ENCODE measurements at regions not wholly inside any gene's neighbourhood (a gene's known extent, or its start where the extent isn't known, plus 50 kb on each side); places are given as distances from the start of the nearest gene placed in this dataset.

DNA sequence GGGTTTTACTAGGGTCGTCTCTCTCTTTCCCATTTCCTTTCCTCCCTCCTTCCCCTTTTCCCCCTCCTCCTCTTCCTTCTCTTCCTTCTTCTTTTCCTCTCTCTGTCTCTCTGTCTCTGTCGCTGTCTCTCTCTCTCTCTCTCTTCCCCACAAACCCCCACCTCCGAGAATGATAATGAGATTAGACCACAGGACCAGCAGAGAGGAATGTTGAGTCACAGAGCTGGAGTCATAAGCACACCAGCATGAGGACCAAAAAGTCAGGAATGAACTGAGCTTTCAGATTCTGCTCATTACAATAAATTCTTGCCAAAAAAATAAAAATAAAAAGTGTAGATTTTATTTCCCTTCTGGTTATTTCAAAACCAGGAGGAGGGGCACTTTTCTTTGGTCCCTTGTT, 377.4 kb downstream of the LTN1 start:
- TF ChIP-seq, protein P1, sequence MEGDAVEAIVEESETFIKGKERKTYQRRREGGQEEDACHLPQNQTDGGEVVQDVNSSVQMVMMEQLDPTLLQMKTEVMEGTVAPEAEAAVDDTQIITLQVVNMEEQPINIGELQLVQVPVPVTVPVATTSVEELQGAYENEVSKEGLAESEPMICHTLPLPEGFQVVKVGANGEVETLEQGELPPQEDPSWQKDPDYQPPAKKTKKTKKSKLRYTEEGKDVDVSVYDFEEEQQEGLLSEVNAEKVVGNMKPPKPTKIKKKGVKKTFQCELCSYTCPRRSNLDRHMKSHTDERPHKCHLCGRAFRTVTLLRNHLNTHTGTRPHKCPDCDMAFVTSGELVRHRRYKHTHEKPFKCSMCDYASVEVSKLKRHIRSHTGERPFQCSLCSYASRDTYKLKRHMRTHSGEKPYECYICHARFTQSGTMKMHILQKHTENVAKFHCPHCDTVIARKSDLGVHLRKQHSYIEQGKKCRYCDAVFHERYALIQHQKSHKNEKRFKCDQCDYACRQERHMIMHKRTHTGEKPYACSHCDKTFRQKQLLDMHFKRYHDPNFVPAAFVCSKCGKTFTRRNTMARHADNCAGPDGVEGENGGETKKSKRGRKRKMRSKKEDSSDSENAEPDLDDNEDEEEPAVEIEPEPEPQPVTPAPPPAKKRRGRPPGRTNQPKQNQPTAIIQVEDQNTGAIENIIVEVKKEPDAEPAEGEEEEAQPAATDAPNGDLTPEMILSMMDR (IDR thresholded peaks at IDR 0.05), result no peak
- TF ChIP-seq POLR2A (IDR thresholded peaks at IDR 0.05) (no peak), POLR2AphosphoS5 (IDR thresholded peaks at IDR 0.05; ENCODE audit: insufficient read depth in 1 of 2, low read depth in 1 of 2) (no peak)

Data from vagina (tissue), 2 donors.